ENCODE measurements at regions not wholly inside any gene's neighbourhood (a gene's known extent, or its start where the extent isn't known, plus 50 kb on each side); places are given as distances from the start of the nearest gene placed in this dataset.

- TF ChIP-seq, protein P1, sequence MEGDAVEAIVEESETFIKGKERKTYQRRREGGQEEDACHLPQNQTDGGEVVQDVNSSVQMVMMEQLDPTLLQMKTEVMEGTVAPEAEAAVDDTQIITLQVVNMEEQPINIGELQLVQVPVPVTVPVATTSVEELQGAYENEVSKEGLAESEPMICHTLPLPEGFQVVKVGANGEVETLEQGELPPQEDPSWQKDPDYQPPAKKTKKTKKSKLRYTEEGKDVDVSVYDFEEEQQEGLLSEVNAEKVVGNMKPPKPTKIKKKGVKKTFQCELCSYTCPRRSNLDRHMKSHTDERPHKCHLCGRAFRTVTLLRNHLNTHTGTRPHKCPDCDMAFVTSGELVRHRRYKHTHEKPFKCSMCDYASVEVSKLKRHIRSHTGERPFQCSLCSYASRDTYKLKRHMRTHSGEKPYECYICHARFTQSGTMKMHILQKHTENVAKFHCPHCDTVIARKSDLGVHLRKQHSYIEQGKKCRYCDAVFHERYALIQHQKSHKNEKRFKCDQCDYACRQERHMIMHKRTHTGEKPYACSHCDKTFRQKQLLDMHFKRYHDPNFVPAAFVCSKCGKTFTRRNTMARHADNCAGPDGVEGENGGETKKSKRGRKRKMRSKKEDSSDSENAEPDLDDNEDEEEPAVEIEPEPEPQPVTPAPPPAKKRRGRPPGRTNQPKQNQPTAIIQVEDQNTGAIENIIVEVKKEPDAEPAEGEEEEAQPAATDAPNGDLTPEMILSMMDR (IDR thresholded peaks at IDR 0.05; ENCODE audit: control insufficient read depth, extremely low read depth, insufficient read depth): no peak
- H3K4me3 ChIP-seq (ENCODE audit: low read depth, low read length): no peak overlapping the region
- no peak for DNase-seq (ENCODE audit: low read depth)
Observed at GRCh38 chr4:182022909-182023308, 220.3 kb upstream of the TENM3 start.

GRCh38 chr4:182023469-182023868 lies 219.7 kb upstream of the TENM3 start:
- DNase-seq (ENCODE audit: low read depth): no peak
- no peak overlapping the region for H3K4me3 ChIP-seq (ENCODE audit: low read depth, low read length)
- TF ChIP-seq, protein P1 (IDR thresholded peaks at IDR 0.05; ENCODE audit: control insufficient read depth, extremely low read depth, insufficient read depth): no peak

GRCh38 chr4:182042945-182043344 lies 200.3 kb upstream of the TENM3 start:
- H3K4me3 ChIP-seq (ENCODE audit: low read depth, low read length): no peak overlapping the region
- DNase-seq (ENCODE audit: low read depth): no peak
- TF ChIP-seq, protein P1 (IDR thresholded peaks at IDR 0.05; ENCODE audit: control insufficient read depth, extremely low read depth, insufficient read depth): no peak

- no peak for DNase-seq (ENCODE audit: low read depth)
- H3K4me3 ChIP-seq (ENCODE audit: low read depth, low read length): no peak overlapping the region
- TF ChIP-seq, protein P1 (IDR thresholded peaks at IDR 0.05; ENCODE audit: control insufficient read depth, extremely low read depth, insufficient read depth): no peak
Observed at GRCh38 chr4:182048871-182049270, 194.3 kb upstream of the TENM3 start.

DNA sequence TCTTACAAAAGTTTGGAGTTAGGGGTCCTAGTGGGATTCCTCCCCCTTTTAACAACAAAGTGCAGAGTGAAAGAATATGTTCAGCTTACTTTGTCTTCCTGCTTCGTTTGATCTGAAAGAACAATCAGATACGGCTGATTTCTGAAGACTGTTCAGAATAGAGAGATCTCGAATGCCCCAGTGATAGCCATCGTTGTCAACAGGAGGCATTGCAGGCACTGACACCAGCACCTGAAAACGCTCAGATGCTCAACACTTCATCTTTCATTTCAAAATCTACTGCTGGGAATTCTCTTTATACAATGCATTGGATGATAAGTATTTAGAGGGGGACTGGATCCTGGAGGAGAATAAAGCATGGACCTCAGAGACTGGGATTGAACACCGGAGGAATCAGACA lies 186.3 kb upstream of the TENM3 start:
- DNase-seq (ENCODE audit: low read depth): no peak
- TF ChIP-seq, protein P1 (IDR thresholded peaks at IDR 0.05; ENCODE audit: control insufficient read depth, extremely low read depth, insufficient read depth): no peak
- no peak overlapping the region for H3K4me3 ChIP-seq (ENCODE audit: low read depth, low read length)

GRCh38 chr4:182062458-182062857 lies 180.7 kb upstream of the TENM3 start:
- H3K4me3 ChIP-seq (ENCODE audit: low read depth, low read length): no peak overlapping the region
- no peak for DNase-seq (ENCODE audit: low read depth)
- TF ChIP-seq, protein P1 (IDR thresholded peaks at IDR 0.05; ENCODE audit: control insufficient read depth, extremely low read depth, insufficient read depth): no peak

- no peak overlapping the region for H3K4me3 ChIP-seq (ENCODE audit: low read depth, low read length)
- no peak for DNase-seq (ENCODE audit: low read depth)
- TF ChIP-seq, protein P1 (IDR thresholded peaks at IDR 0.05; ENCODE audit: control insufficient read depth, extremely low read depth, insufficient read depth): no peak
Observed at GRCh38 chr4:182062936-182063335, 180.3 kb upstream of the TENM3 start.

Data from LNCaP clone FGC (cell line).